Esophagus muscularis mucosa (tissue), 4 donors: ENCODE measurements at regions not wholly inside any gene's neighbourhood (a gene's known extent, or its start where the extent isn't known, plus 50 kb on each side); places are given as distances from the start of the nearest gene placed in this dataset.

Source experiments
- DNase-seq: peaks from one replicate; pipeline ENCODE4 v3.0.0-alpha.2; 2017; ENCODE audit errors: extremely low spot score
- H3K27ac ChIP-seq, 4 donors: fragments of 200-600 bp; sonication (generic); replicated peaks in 1 of 4; 1 replicate in 3 of 4; 2 replicates in 1 of 4; pipeline ENCODE4 v1.5.1; 2016 to 2019; ENCODE audit warnings: mild to moderate bottlenecking in 1 of 4
- H3K27me3 ChIP-seq, 4 donors: fragments of 200-600 bp; sonication (generic); one replicate each; pipeline versions ENCODE4 v1.5.1 to v1.6.0; 2016 to 2019
- H3K36me3 ChIP-seq, 4 donors: fragments of 200-600 bp; sonication (generic); one replicate each; pipeline ENCODE4 v1.5.1; 2016 to 2019
- H3K4me1 ChIP-seq, 4 donors: fragments of 200-600 bp; sonication (generic); one replicate each; pipeline ENCODE4 v1.5.1; 2016 to 2019
- H3K4me3 ChIP-seq, 4 donors: fragments of 200-600 bp; sonication (generic); 1 replicate in 2 of 4; 2 replicates in 2 of 4; pipeline ENCODE4 v1.5.1; 2016 to 2019; ENCODE audit warnings: mild to moderate bottlenecking in 4 of 4, moderate library complexity in 1 of 4
- H3K9me3 ChIP-seq, 4 donors: fragments of 200-600 bp; sonication (generic); 1 replicate in 3 of 4; 2 replicates in 1 of 4; pipeline ENCODE4 v1.5.1; 2016 to 2019
- CTCF ChIP-seq, 3 experiments: fragments of 200-600 bp in 2 of 3; fragments of 450-650 bp in 1 of 3; sonication (generic) in 2 of 3; IDR thresholded peaks; one replicate each; pipeline ENCODE4 v1.5.1; 2017 to 2019; ENCODE audit warnings: antibody characterized with exemption in 3 of 3, mild to moderate bottlenecking in 2 of 3, moderate library complexity in 1 of 3
- EP300 ChIP-seq: sonication (generic); formaldehyde crosslinking; IDR thresholded peaks from one replicate; pipeline ENCODE4 v1.6.1; 2017; ENCODE audit warnings: antibody characterized with exemption
- POLR2A ChIP-seq: fragments of 450-650 bp; IDR thresholded peaks from one replicate; pipeline ENCODE4 v1.6.1; 2017; ENCODE audit warnings: antibody characterized with exemption, moderate library complexity, mild to moderate bottlenecking, low read depth
- POLR2AphosphoS5 ChIP-seq, 2 donors: sonication (generic); formaldehyde crosslinking; IDR thresholded peaks; one replicate each; pipeline ENCODE4 v1.6.1; 2017; ENCODE audit warnings: antibody characterized with exemption in 2 of 2
- WGBS: methylation state at CpG from one replicate; pipeline ENCODE4 v1.1.5; 2018; 5-methylcytosine and 5-hydroxymethylcytosine counted together
- intact Hi-C: fragments of 100-400 bp; cut with DNase I; formaldehyde crosslinking; loops from one replicate; pipeline ENCODE4 v1.15.1; 2023

GRCh38 chr22:47340851-47341436 is 578.5 kb downstream of the TBC1D22A start:
- intact Hi-C loops: no loop called here
- DNase-seq: peak; percentile 64
- Histone ChIP-seq H3K27me3 (peaks cover 0 to 42% (median 0%) of the 10 kb centered on the region in 4 donors), H3K4me3 (no peak overlapping the region), H3K4me1 (no peaks in the 10 kb centered on the region), H3K36me3 (no peaks in the 10 kb centered on the region), H3K27ac (no peak overlapping the region), H3K9me3 (peaks cover 0 to 5% (median 0%) of the 10 kb centered on the region in 4 donors)
- TF ChIP-seq POLR2AphosphoS5 (IDR thresholded peaks at IDR 0.05): no peak
- TF ChIP-seq POLR2A: no peak
- TF ChIP-seq EP300: no peak
- no peak for TF ChIP-seq CTCF (IDR thresholded peaks at IDR 0.05)
- 79% methylated on average over 5 of the region's 5 CpGs for WGBS

GRCh38 chr22:47337161-47337621 is 574.7 kb downstream of the TBC1D22A start:
- peaks cover 0 to 14% (median 0%) of the 10 kb centered on the region in 4 donors for H3K27me3 ChIP-seq
- DNase-seq: peak; percentile 80
- peaks cover 0 to 9% (median 4%) of the 10 kb centered on the region in 4 donors for H3K9me3 ChIP-seq
- no peaks in the 10 kb centered on the region for H3K36me3 ChIP-seq
- TF ChIP-seq POLR2AphosphoS5 (IDR thresholded peaks at IDR 0.05) (no peak), EP300 (no peak)
- intact Hi-C loops: no loop called here
- H3K4me3 ChIP-seq: peak overlapping the region in 2 of 4 donors; percentile 12
- H3K4me1 ChIP-seq: no peaks in the 10 kb centered on the region
- WGBS: 47% methylated on average over 8 of the region's 8 CpGs
- no peak overlapping the region for H3K27ac ChIP-seq

- TF ChIP-seq POLR2A (no peak), CTCF (IDR thresholded peaks at IDR 0.05) (no peak), POLR2AphosphoS5 (IDR thresholded peaks at IDR 0.05) (no peak), EP300 (no peak)
- Histone ChIP-seq H3K27me3 (peaks cover 0 to 15% (median 0%) of the 10 kb centered on the region in 4 donors), H3K27ac (no peak overlapping the region), H3K36me3 (no peaks in the 10 kb centered on the region), H3K4me3 (no peak overlapping the region), H3K4me1 (no peaks in the 10 kb centered on the region), H3K9me3 (peaks cover 0 to 9% (median 4%) of the 10 kb centered on the region in 4 donors)
- intact Hi-C loops: no loop called here
- 97% methylated on average over 3 of the region's 3 CpGs for WGBS
- no peak for DNase-seq
Observed at GRCh38 chr22:47335958-47336357, 573.5 kb downstream of the TBC1D22A start.

GRCh38 chr22:47335460-47335859 is 573.0 kb downstream of the TBC1D22A start:
- Histone ChIP-seq H3K27me3 (peaks cover 0 to 20% (median 0%) of the 10 kb centered on the region in 4 donors), H3K9me3 (peaks cover 0 to 9% (median 4%) of the 10 kb centered on the region in 4 donors), H3K36me3 (no peaks in the 10 kb centered on the region), H3K4me3 (no peak overlapping the region), H3K4me1 (no peaks in the 10 kb centered on the region), H3K27ac (no peak overlapping the region)
- intact Hi-C loops: no loop called here
- no peak for TF ChIP-seq CTCF (IDR thresholded peaks at IDR 0.05)
- peak; percentile 62 for DNase-seq
- WGBS: 86% methylated on average over 10 of the region's 10 CpGs

- 73% methylated on average over 5 of the region's 7 CpGs for WGBS
Observed at GRCh38 chr22:47334601-47335000, 572.2 kb downstream of the TBC1D22A start.

More at GRCh38 chr22:47334601-47335000, 572.2 kb downstream of the TBC1D22A start:
- DNase-seq: peak; percentile 55
- H3K27me3 ChIP-seq: peaks cover 0 to 29% (median 0%) of the 10 kb centered on the region in 4 donors
- H3K4me1 ChIP-seq: no peaks in the 10 kb centered on the region
- H3K36me3 ChIP-seq: no peaks in the 10 kb centered on the region
- H3K4me3 ChIP-seq: no peak overlapping the region
- intact Hi-C loops: no loop called here
- H3K9me3 ChIP-seq: peaks cover 0 to 9% (median 4%) of the 10 kb centered on the region in 4 donors
- TF ChIP-seq EP300 (no peak), CTCF (IDR thresholded peaks at IDR 0.05) (no peak), POLR2A (no peak), POLR2AphosphoS5 (IDR thresholded peaks at IDR 0.05) (no peak)
- no peak overlapping the region for H3K27ac ChIP-seq
